HepG2 (cell line): ENCODE measurements at regions not wholly inside any gene's neighbourhood (a gene's known extent, or its start where the extent isn't known, plus 50 kb on each side); places are given as distances from the start of the nearest gene placed in this dataset.

Source experiments
- CAMTA2 ChIP-seq: sonication (generic); formaldehyde crosslinking; IDR thresholded peaks from 2 replicates; pipeline ENCODE4 v1.4.0; 2020; ENCODE audit warnings: mild to moderate bottlenecking, missing genetic modification reagents, borderline replicate concordance
- CEBPB ChIP-seq: IDR thresholded peaks from 2 replicates; pipeline ENCODE4 v1.6.1; 2011; ENCODE audit warnings: low read depth, low read length, improper control_type of control experiment, borderline replicate concordance
- DNMT3B ChIP-seq: conservative IDR thresholded peaks from 2 replicates; pipeline ENCODE4 v1.6.1; 2016; ENCODE audit warnings: missing biosample characterization, control low read depth
- FOXJ3 ChIP-seq: sonication (generic); formaldehyde crosslinking; IDR thresholded peaks from 2 replicates; pipeline ENCODE4 v1.4.0; 2020; ENCODE audit warnings: missing genetic modification reagents, mild to moderate bottlenecking, borderline replicate concordance
- FOXM1 ChIP-seq: sonication (generic); formaldehyde crosslinking; IDR thresholded peaks from 2 replicates; pipeline ENCODE4 v1.5.0; 2020; ENCODE audit warnings: missing genetic modification reagents
- HCFC1 ChIP-seq: fragments of 150-350 bp; IDR thresholded peaks from 2 replicates; pipeline ENCODE4 v1.6.1; 2014; ENCODE audit warnings: low read depth, low read length
- HNRNPUL1 ChIP-seq: fragments of 200-400 bp; formaldehyde crosslinking; IDR thresholded peaks from 2 replicates; pipeline ENCODE4 v1.6.1; 2017; ENCODE audit warnings: low read depth, mild to moderate bottlenecking, low read length, moderate library complexity
- NAIF1 ChIP-seq: sonication (generic); formaldehyde crosslinking; IDR thresholded peaks from 2 replicates; pipeline ENCODE4 v1.5.0; 2020; ENCODE audit warnings: mild to moderate bottlenecking, missing genetic modification reagents, borderline replicate concordance
- NFIC ChIP-seq: IDR thresholded peaks from 2 replicates; pipeline ENCODE4 v1.6.1; 2012; ENCODE audit warnings: mild to moderate bottlenecking, low read length, inconsistent platforms
- NFRKB ChIP-seq: fragments of 450-650 bp; IDR thresholded peaks from 2 replicates; pipeline ENCODE4 v1.6.1; 2017
- SALL2 ChIP-seq: sonication (generic); formaldehyde crosslinking; IDR thresholded peaks from 2 replicates; pipeline ENCODE4 v1.8.1; 2023; ENCODE audit warnings: mild to moderate bottlenecking, missing genetic modification reagents, inconsistent platforms
- SIN3A ChIP-seq: IDR thresholded peaks from 2 replicates; pipeline ENCODE4 v1.6.1; 2011; ENCODE audit warnings: low read depth, mild to moderate bottlenecking, control low read depth, low read length, borderline replicate concordance
- SMAD1 ChIP-seq: sonication (generic); formaldehyde crosslinking; IDR thresholded peaks from 2 replicates; pipeline ENCODE4 v1.4.0; 2020; ENCODE audit warnings: missing genetic modification reagents, low read depth, mild to moderate bottlenecking, borderline replicate concordance
- TAF15 ChIP-seq: fragments of 200-400 bp; formaldehyde crosslinking; IDR thresholded peaks from one replicate; pipeline ENCODE4 v1.6.1; 2018; ENCODE audit warnings: mild to moderate bottlenecking, low read depth, low read length; ENCODE audit not compliant: poor library complexity, severe bottlenecking
- TP53 ChIP-seq: sonication (generic); formaldehyde crosslinking; conservative IDR thresholded peaks from 2 replicates; pipeline ENCODE4 v1.4.0; 2020; ENCODE audit warnings: missing genetic modification reagents
- ZNF205 ChIP-seq: IDR thresholded peaks from 2 replicates; pipeline ENCODE4 v1.6.1; 2018; ENCODE audit warnings: missing biosample characterization, missing genetic modification reagents
- ZNF24 ChIP-seq: fragments of 450-650 bp; IDR thresholded peaks from 2 replicates; pipeline ENCODE4 v1.6.1; 2017; ENCODE audit warnings: antibody characterized with exemption, mild to moderate bottlenecking
- ZNF3 ChIP-seq: IDR thresholded peaks from 2 replicates; pipeline ENCODE4 v1.7.0; 2017; ENCODE audit warnings: inconsistent platforms
- ZNF367 ChIP-seq: sonication (generic); formaldehyde crosslinking; IDR thresholded peaks from 2 replicates; pipeline ENCODE4 v1.4.0; 2020; ENCODE audit warnings: missing genetic modification reagents, borderline replicate concordance
- ZNF605 ChIP-seq: sonication (generic); formaldehyde crosslinking; IDR thresholded peaks from 2 replicates; pipeline ENCODE4 v1.8.0; 2022; ENCODE audit warnings: mild to moderate bottlenecking, missing genetic modification reagents
- TF ChIP-seq, protein P1 (sequence below): sonication (generic); formaldehyde crosslinking; IDR thresholded peaks from 2 replicates; pipeline ENCODE4 v1.4.0; 2020; ENCODE audit warnings: mild to moderate bottlenecking, missing genetic modification reagents, borderline replicate concordance
- TF ChIP-seq, protein P2 (sequence below): sonication (generic); formaldehyde crosslinking; IDR thresholded peaks from 2 replicates; pipeline ENCODE4 v1.4.0; 2020; ENCODE audit warnings: missing genetic modification reagents, borderline replicate concordance
- TF ChIP-seq, protein P3 (sequence below): sonication (generic); formaldehyde crosslinking; conservative IDR thresholded peaks from 2 replicates; pipeline ENCODE4 v1.4.0; 2020; ENCODE audit warnings: missing genetic modification reagents
- TF ChIP-seq, protein P4 (sequence below): sonication (generic); formaldehyde crosslinking; IDR thresholded peaks from 2 replicates; pipeline ENCODE4 v1.5.0; 2020; ENCODE audit warnings: mild to moderate bottlenecking, low read depth, missing genetic modification reagents, borderline replicate concordance
- TF ChIP-seq, protein P5 (sequence below): sonication (generic); formaldehyde crosslinking; IDR thresholded peaks from 2 replicates; pipeline ENCODE4 v1.4.0; 2020; ENCODE audit warnings: missing genetic modification reagents

DNA sequence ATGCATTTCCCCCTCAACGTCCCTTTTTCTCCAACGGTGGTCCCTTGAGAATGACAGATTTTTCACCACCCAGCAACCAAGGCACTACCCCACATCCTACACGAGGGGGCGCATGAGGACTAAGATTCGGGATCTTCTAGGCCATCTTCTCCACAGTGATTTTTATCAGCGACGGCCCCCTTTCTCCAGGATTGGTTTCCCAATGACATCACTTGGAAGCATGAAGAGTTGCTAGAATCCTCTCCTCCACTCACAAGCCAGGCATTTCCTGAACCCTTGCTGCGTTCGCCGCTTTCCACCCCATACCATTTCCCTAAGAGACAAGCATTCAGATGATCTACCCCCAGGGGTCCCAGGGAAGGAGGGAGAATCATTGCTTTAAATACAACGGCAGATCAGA, 252.0 kb downstream of the HIVEP2 start (continued):
- no peak for TF ChIP-seq SIN3A
- TF ChIP-seq NFIC, result no peak
- no peak for TF ChIP-seq SALL2 (CRISPR knock-in tag)
- peak; percentile 53; the same call in 1 of the 2 replicates for TF ChIP-seq ZNF605
- no peak for TF ChIP-seq NAIF1 (CRISPR knock-in tag)
- peak; percentile 6; the same call in 1 of the 2 replicates for TF ChIP-seq HCFC1
- TF ChIP-seq, protein P1, sequence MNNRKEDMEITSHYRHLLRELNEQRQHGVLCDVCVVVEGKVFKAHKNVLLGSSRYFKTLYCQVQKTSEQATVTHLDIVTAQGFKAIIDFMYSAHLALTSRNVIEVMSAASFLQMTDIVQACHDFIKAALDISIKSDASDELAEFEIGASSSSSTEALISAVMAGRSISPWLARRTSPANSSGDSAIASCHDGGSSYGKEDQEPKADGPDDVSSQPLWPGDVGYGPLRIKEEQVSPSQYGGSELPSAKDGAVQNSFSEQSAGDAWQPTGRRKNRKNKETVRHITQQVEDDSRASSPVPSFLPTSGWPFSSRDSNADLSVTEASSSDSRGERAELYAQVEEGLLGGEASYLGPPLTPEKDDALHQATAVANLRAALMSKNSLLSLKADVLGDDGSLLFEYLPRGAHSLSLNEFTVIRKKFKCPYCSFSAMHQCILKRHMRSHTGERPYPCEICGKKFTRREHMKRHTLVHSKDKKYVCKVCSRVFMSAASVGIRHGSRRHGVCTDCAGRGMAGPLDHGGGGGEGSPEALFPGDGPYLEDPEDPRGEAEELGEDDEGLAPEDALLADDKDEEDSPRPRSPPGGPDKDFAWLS (CRISPR knock-in tag), result no peak
- TF ChIP-seq, protein P2, sequence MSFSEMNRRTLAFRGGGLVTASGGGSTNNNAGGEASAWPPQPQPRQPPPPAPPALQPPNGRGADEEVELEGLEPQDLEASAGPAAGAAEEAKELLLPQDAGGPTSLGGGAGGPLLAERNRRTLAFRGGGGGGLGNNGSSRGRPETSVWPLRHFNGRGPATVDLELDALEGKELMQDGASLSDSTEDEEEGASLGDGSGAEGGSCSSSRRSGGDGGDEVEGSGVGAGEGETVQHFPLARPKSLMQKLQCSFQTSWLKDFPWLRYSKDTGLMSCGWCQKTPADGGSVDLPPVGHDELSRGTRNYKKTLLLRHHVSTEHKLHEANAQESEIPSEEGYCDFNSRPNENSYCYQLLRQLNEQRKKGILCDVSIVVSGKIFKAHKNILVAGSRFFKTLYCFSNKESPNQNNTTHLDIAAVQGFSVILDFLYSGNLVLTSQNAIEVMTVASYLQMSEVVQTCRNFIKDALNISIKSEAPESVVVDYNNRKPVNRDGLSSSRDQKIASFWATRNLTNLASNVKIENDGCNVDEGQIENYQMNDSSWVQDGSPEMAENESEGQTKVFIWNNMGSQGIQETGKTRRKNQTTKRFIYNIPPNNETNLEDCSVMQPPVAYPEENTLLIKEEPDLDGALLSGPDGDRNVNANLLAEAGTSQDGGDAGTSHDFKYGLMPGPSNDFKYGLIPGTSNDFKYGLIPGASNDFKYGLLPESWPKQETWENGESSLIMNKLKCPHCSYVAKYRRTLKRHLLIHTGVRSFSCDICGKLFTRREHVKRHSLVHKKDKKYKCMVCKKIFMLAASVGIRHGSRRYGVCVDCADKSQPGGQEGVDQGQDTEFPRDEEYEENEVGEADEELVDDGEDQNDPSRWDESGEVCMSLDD, result no peak
- no peak for TF ChIP-seq TAF15
- TF ChIP-seq HNRNPUL1, result no peak
- TF ChIP-seq, protein P3, sequence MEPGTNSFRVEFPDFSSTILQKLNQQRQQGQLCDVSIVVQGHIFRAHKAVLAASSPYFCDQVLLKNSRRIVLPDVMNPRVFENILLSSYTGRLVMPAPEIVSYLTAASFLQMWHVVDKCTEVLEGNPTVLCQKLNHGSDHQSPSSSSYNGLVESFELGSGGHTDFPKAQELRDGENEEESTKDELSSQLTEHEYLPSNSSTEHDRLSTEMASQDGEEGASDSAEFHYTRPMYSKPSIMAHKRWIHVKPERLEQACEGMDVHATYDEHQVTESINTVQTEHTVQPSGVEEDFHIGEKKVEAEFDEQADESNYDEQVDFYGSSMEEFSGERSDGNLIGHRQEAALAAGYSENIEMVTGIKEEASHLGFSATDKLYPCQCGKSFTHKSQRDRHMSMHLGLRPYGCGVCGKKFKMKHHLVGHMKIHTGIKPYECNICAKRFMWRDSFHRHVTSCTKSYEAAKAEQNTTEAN (CRISPR knock-in tag), result no peak
- no peak for TF ChIP-seq FOXJ3 (CRISPR knock-in tag)
- no peak for TF ChIP-seq NFRKB
- no peak for TF ChIP-seq SMAD1
- TF ChIP-seq ZNF24, result no peak
- TF ChIP-seq ZNF3 (CRISPR knock-in tag), result no peak
- no peak for TF ChIP-seq TP53 (CRISPR knock-in tag)
- TF ChIP-seq FOXM1 (CRISPR knock-in tag), result no peak
- TF ChIP-seq DNMT3B (CRISPR knock-in tag), result no peak
- TF ChIP-seq ZNF367 (CRISPR knock-in tag), result no peak
- no peak for TF ChIP-seq CEBPB
- TF ChIP-seq, protein P4, sequence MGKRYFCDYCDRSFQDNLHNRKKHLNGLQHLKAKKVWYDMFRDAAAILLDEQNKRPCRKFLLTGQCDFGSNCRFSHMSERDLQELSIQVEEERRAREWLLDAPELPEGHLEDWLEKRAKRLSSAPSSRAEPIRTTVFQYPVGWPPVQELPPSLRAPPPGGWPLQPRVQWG, result no peak
- TF ChIP-seq, protein P5, sequence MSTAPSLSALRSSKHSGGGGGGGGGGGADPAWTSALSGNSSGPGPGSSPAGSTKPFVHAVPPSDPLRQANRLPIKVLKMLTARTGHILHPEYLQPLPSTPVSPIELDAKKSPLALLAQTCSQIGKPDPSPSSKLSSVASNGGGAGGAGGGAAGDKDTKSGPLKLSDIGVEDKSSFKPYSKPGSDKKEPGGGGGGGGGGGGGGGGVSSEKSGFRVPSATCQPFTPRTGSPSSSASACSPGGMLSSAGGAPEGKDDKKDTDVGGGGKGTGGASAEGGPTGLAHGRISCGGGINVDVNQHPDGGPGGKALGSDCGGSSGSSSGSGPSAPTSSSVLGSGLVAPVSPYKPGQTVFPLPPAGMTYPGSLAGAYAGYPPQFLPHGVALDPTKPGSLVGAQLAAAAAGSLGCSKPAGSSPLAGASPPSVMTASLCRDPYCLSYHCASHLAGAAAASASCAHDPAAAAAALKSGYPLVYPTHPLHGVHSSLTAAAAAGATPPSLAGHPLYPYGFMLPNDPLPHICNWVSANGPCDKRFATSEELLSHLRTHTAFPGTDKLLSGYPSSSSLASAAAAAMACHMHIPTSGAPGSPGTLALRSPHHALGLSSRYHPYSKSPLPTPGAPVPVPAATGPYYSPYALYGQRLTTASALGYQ, result no peak
- no peak for TF ChIP-seq CAMTA2 (CRISPR knock-in tag)
- no peak for TF ChIP-seq ZNF205
